ENCODE measurements at regions not wholly inside any gene's neighbourhood (a gene's known extent, or its start where the extent isn't known, plus 50 kb on each side); places are given as distances from the start of the nearest gene placed in this dataset.

DNA sequence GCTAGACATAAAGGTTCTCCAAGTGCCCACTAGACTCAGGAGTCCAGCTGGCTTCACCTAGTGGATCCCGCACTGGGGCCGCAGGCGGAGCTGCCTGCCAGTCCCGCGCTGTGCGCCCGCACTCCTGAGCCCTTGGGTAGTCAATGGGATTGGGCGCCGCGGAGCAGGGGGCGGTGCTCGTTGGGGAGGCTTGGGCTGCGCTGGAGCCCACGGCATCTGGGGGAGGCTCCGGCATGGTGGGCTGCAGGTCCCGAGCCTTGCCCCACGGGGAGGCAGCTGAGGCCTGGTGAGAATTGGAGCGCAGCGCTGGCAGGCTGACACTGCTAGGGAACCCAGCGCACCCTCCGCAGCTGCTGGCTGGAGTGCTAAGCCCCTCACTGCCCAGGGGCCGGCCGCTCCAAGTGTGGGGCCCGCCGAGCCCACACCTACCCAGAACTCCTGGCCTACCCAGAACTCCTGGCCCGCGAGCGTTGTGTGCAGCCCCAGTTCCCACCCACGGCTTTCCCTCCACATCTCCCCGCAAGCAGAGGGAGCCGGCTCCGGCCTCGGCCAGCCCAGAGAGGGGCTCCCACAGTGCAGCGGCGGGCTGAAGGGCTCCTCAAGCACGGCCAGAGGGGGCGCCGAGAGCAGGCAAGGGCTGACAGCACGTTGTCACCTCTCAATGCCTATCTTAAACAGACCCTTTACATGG, 260.7 kb upstream of the DMRT1 start:
- 60% methylated on average over 1 of the region's 39 CpGs for WGBS (ENCODE audit: insufficient coverage, low coverage, low lambda C conversion rate, missing lambda C conversion rate)
- Histone ChIP-seq H3K9me3 (no peaks in the 10 kb centered on the region), H3K36me3 (no peaks in the 10 kb centered on the region), H3K27me3 (no peaks in the 10 kb centered on the region), H3K27ac (no peak overlapping the region), H3K4me3 (no peak overlapping the region), H3K4me1 (no peaks in the 10 kb centered on the region)
- TF ChIP-seq, protein P1, sequence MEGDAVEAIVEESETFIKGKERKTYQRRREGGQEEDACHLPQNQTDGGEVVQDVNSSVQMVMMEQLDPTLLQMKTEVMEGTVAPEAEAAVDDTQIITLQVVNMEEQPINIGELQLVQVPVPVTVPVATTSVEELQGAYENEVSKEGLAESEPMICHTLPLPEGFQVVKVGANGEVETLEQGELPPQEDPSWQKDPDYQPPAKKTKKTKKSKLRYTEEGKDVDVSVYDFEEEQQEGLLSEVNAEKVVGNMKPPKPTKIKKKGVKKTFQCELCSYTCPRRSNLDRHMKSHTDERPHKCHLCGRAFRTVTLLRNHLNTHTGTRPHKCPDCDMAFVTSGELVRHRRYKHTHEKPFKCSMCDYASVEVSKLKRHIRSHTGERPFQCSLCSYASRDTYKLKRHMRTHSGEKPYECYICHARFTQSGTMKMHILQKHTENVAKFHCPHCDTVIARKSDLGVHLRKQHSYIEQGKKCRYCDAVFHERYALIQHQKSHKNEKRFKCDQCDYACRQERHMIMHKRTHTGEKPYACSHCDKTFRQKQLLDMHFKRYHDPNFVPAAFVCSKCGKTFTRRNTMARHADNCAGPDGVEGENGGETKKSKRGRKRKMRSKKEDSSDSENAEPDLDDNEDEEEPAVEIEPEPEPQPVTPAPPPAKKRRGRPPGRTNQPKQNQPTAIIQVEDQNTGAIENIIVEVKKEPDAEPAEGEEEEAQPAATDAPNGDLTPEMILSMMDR (IDR thresholded peaks at IDR 0.05) = no peak
- TF ChIP-seq POLR2A (IDR thresholded peaks at IDR 0.05) = no peak
- intact Hi-C loops (cut with DNase I) = loop anchor here in 1 of 2 donors (10.0 kb wide), 1 partner anchor 224 kb away; no protein-coding TSS in a partner anchor
- no peak for DNase-seq
- no peak for ATAC-seq

DNA sequence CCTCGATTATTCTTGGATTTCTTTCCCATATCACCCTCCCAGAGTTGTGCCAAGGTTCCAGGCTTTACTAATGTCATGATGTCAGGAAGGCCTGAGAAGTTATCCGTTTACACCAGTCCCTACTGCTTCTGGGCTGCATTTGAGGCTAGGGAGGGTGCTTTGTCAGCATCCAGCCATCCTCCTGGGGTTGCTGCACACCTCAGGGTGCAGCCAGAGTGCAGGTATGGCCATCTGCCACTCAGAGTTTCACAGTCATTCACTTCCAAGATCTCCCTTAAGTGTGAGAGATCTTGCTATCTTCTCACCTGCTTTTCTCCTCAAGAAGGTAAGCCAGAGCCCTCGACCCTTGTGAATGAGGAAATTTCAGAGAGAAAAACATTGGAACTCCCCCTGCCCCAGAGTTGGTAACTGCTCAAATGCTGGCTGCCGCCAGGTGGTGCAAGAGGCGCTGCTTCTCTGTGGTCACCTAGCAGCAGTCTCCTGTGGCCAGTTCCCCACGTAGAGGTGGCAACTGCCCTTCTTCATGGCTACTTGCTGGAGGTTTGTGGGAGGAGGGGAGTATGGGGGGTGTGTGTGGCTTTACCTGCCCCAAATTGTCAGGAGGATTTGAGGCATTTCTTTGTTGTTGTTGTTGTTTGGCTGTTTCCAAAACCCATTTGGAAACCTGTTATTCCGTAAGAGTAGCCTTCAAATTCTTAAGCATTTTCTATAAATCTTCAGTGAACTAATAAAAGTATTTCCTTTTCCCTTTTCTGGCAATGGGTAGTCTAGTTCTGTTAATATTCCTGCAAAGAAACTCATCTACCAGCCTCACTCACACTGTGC, 259.6 kb upstream of the DMRT1 start:
- WGBS (ENCODE audit: insufficient coverage, low coverage, low lambda C conversion rate, missing lambda C conversion rate) = 45% methylated on average over 5 of the region's 7 CpGs
- H3K4me1 ChIP-seq = no peaks in the 10 kb centered on the region
- no peaks in the 10 kb centered on the region for H3K9me3 ChIP-seq
- intact Hi-C loops (cut with DNase I) = loop anchor here in 1 of 2 donors (10.0 kb wide), 1 partner anchor 223 kb away; no protein-coding TSS in a partner anchor
- H3K4me3 ChIP-seq = no peak overlapping the region
- no peak overlapping the region for H3K27ac ChIP-seq
- DNase-seq (peak in 2 of 3 donors; percentile 52 to 59), ATAC-seq (peak; percentile 75 to 88 (median 85))
- no peaks in the 10 kb centered on the region for H3K27me3 ChIP-seq
- TF ChIP-seq, protein P1 (IDR thresholded peaks at IDR 0.05) = peak; percentile 48 to 57 (median 50)
- no peak for TF ChIP-seq POLR2A (IDR thresholded peaks at IDR 0.05)
- H3K36me3 ChIP-seq = no peaks in the 10 kb centered on the region

DNA sequence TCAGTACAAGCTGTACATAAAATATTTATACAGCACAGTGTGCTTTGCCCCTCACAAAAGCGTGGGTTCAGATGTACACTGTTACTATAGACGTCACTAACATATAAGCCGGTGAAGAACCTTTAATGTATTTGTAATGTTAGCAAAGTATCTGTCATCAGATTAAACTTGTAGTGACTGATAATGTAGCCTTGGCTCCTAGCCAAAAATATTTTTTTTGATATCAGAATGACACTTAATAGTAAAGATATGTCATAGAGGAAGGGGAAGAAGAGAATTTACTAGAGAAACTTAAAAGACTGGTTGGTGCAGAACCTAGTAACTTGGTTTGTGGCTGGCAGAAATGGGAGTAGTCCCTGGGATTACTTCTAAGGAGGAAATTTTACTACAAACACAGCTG, 258.7 kb upstream of the DMRT1 start:
- Histone ChIP-seq H3K36me3 (no peaks in the 10 kb centered on the region), H3K9me3 (no peaks in the 10 kb centered on the region), H3K4me1 (no peaks in the 10 kb centered on the region), H3K27me3 (no peaks in the 10 kb centered on the region), H3K4me3 (no peak overlapping the region), H3K27ac (no peak overlapping the region)
- intact Hi-C loops (cut with DNase I) = loop anchor here in 1 of 2 donors (10.0 kb wide), 1 partner anchor 222 kb away; no protein-coding TSS in a partner anchor
- ATAC-seq (no peak), DNase-seq (no peak)
- WGBS (ENCODE audit: insufficient coverage, low coverage, low lambda C conversion rate, missing lambda C conversion rate) = 61% methylated on average over 3 of the region's 3 CpGs
- no peak for TF ChIP-seq POLR2A (IDR thresholded peaks at IDR 0.05)
- TF ChIP-seq, protein P1 (IDR thresholded peaks at IDR 0.05) = no peak

DNA sequence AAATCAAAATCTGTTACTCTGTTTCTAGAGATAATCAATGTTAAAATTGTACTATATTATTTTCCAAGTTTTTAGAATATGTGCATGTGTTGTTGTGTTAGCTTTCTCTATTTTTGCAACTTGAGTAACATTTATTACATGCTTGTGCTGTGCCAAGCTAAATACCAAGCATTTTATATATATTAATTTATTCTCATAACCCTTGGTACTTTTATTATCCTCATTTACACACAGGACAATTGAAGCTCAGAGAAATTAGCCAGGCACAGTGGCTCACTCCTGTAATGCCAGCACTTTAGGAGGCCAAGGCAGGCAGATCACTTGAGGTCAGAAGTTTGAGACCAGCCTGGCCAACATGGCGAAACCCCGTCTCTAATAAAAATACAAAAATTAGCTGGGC, 254.0 kb upstream of the DMRT1 start:
- 94% methylated on average over 2 of the region's 2 CpGs for WGBS (ENCODE audit: insufficient coverage, low coverage, low lambda C conversion rate, missing lambda C conversion rate)
- intact Hi-C loops (cut with DNase I) = loop anchor here in 1 of 2 donors (10.0 kb wide), 1 partner anchor 217 kb away; no protein-coding TSS in a partner anchor
- no peak for ATAC-seq
- no peak overlapping the region for H3K27ac ChIP-seq
- TF ChIP-seq POLR2A (IDR thresholded peaks at IDR 0.05) = no peak
- TF ChIP-seq, protein P1 (IDR thresholded peaks at IDR 0.05) = no peak
- no peaks in the 10 kb centered on the region for H3K9me3 ChIP-seq
- no peaks in the 10 kb centered on the region for H3K4me1 ChIP-seq
- no peak for DNase-seq
- no peaks in the 10 kb centered on the region for H3K27me3 ChIP-seq
- no peak overlapping the region for H3K4me3 ChIP-seq
- H3K36me3 ChIP-seq = no peaks in the 10 kb centered on the region
